K562 (cell line): ENCODE measurements at regions not wholly inside any gene's neighbourhood (a gene's known extent, or its start where the extent isn't known, plus 50 kb on each side); places are given as distances from the start of the nearest gene placed in this dataset.

Source experiments
- ATAC-seq: fragments of 200-7000 bp; cut with Tn5 transposase; 3 replicates; pipeline ENCODE4 v1.9.1; 2020; ENCODE audit warnings: moderate library complexity
- BruUV-seq: library from RNA; stranded (reverse); fragments of 400-500 nt; replicated peaks from 2 replicates; lab custom pipeline; 2021; lab: Mats Ljungman, UMichigan
- CTCF ChIA-PET: fragments of 300-600 bp; formaldehyde crosslinking; extraction: SDS; loops from one replicate; lab custom pipeline; 2021; ENCODE audit warnings: low intra/inter-chr PET ratio; lab: Yijun Ruan, JAX
- POLR2A ChIA-PET: fragments of 300-600, 350-650 bp; sonication (Branson Sonifier 250); formaldehyde crosslinking; extraction: SDS; loops from one replicate; lab custom pipeline; 2021; ENCODE audit warnings: antibody characterized with exemption, inconsistent platforms; lab: Yijun Ruan, JAX
- DNase-seq, 4 experiments: peaks; one replicate each; pipeline versions ENCODE4 v3.0.0 to v3.0.0-alpha.2; 2011 to 2018; ENCODE audit warnings: low spot score in 3 of 4, mixed read lengths in 3 of 4; ENCODE audit errors: extremely low read depth in 1 of 4
- FAIRE-seq: peaks from 2 replicates; lab custom pipeline; 2011; peaks lifted over from hg19 to GRCh38; lab: Jason Lieb, UNC
- H2AFZ ChIP-seq: 2 replicates; pipeline ENCODE4 v1.6.0; 2011; ENCODE audit warnings: low read depth, low read length, control low read depth, inconsistent platforms
- H3K27ac ChIP-seq: fragments of 200-600 bp; 3 replicates; pipeline ENCODE4 v1.8.0; 2011; ENCODE audit warnings: low read depth, mild to moderate bottlenecking, control low read depth, inconsistent platforms, low read length, moderate library complexity, mixed read lengths; ENCODE audit errors: extremely low read depth
- H3K27me3 ChIP-seq, 2 experiments: fragments of 300-600 bp in 1 of 2; 2 replicates in 1 of 2; 3 replicates in 1 of 2; pipeline versions ENCODE4 v1.6.0 to v1.8.0; 2011; ENCODE audit warnings: inconsistent platforms in 2 of 2, low read length in 2 of 2, mild to moderate bottlenecking in 1 of 2, mixed read lengths in 1 of 2, moderate library complexity in 1 of 2; ENCODE audit not compliant: control insufficient read depth in 2 of 2, insufficient read depth in 2 of 2
- H3K36me3 ChIP-seq: fragments of 300-600 bp; 3 replicates; pipeline ENCODE4 v1.8.0; 2011; ENCODE audit warnings: mild to moderate bottlenecking, low read length, inconsistent platforms; ENCODE audit not compliant: control insufficient read depth, insufficient read depth
- H3K4me1 ChIP-seq, 2 experiments: fragments of 200-600 bp in 1 of 2; replicated peaks in 1 of 2; 2 replicates in 1 of 2; 3 replicates in 1 of 2; pipeline versions ENCODE4 v1.5.1 to v1.8.0; 2011; ENCODE audit warnings: inconsistent platforms in 2 of 2, low read length in 2 of 2, mild to moderate bottlenecking in 1 of 2, mixed read lengths in 1 of 2, moderate library complexity in 1 of 2; ENCODE audit not compliant: control insufficient read depth in 2 of 2, insufficient read depth in 2 of 2
- H3K4me2 ChIP-seq: 2 replicates; pipeline ENCODE4 v1.6.1; 2011; ENCODE audit warnings: low read length, control low read depth, inconsistent platforms, mixed read lengths; ENCODE audit not compliant: insufficient read depth
- H3K4me3 ChIP-seq: fragments of 200-600 bp; sonication (generic), shearing (Covaris generic); 2 replicates; pipeline ENCODE4 v1.5.1; 2016; ENCODE audit warnings: control low read depth, inconsistent platforms
- H3K79me2 ChIP-seq: fragments of 200-600 bp; 3 replicates; pipeline ENCODE4 v1.8.0; 2011; ENCODE audit warnings: low read length, inconsistent platforms; ENCODE audit not compliant: control insufficient read depth, insufficient read depth
- H3K9ac ChIP-seq, 2 experiments: 2 replicates each; pipeline versions ENCODE4 v1.6.0 to v1.6.1; 2011; ENCODE audit warnings: low read depth in 2 of 2, low read length in 2 of 2, control low read depth in 1 of 2, inconsistent platforms in 1 of 2, mild to moderate bottlenecking in 1 of 2, mixed read lengths in 1 of 2; ENCODE audit not compliant: insufficient read depth in 1 of 2
- H3K9me1 ChIP-seq: one replicate; pipeline ENCODE4 v1.6.0; 2011; ENCODE audit warnings: inconsistent platforms, mild to moderate bottlenecking, low read length, moderate library complexity; ENCODE audit not compliant: control insufficient read depth, insufficient read depth
- H3K9me3 ChIP-seq: replicated peaks from 2 replicates; pipeline ENCODE4 v1.5.1; 2011; ENCODE audit warnings: low read depth, low read length, inconsistent platforms; ENCODE audit not compliant: control insufficient read depth, insufficient read depth
- H4K20me1 ChIP-seq: replicated peaks from 2 replicates; pipeline ENCODE4 v1.6.1; 2011; ENCODE audit warnings: low read length, inconsistent platforms, mixed read lengths; ENCODE audit not compliant: control insufficient read depth, insufficient read depth
- ARID1B ChIP-seq: fragments of 450-650 bp; IDR thresholded peaks from 2 replicates; pipeline ENCODE4 v1.6.1; 2016; ENCODE audit warnings: antibody characterized with exemption, mild to moderate bottlenecking, inconsistent platforms
- ELF1 ChIP-seq: fragments of 200-800 bp; sonication (Bioruptor generic); IDR thresholded peaks from 2 replicates; pipeline ENCODE4 v1.6.1; 2016; ENCODE audit warnings: missing genetic modification characterization, missing compliant biosample characterization
- EP400 ChIP-seq: fragments of 450-650 bp; IDR thresholded peaks from 2 replicates; pipeline ENCODE4 v1.6.1; 2017; ENCODE audit warnings: antibody characterized with exemption, mild to moderate bottlenecking, moderate library complexity
- ETS2 ChIP-seq: IDR thresholded peaks from 2 replicates; pipeline ENCODE4 v1.6.1; 2016; ENCODE audit warnings: borderline replicate concordance, missing genetic modification characterization, mild to moderate bottlenecking, moderate library complexity, missing compliant biosample characterization; ENCODE audit not compliant: poor library complexity, severe bottlenecking
- EWSR1 ChIP-seq: fragments of 450-650 bp; IDR thresholded peaks from 2 replicates; pipeline ENCODE4 v1.6.1; 2018; ENCODE audit warnings: borderline replicate concordance, mild to moderate bottlenecking, low read depth, moderate library complexity; ENCODE audit not compliant: partially characterized antibody
- IRF2 ChIP-seq: sonication (generic); formaldehyde crosslinking; IDR thresholded peaks from 2 replicates; pipeline ENCODE4 v1.8.1; 2022; ENCODE audit warnings: mild to moderate bottlenecking, missing genetic modification reagents
- MTA3 ChIP-seq: fragments of 450-650 bp; formaldehyde crosslinking; IDR thresholded peaks from 2 replicates; pipeline ENCODE4 v1.6.1; 2017; ENCODE audit warnings: mild to moderate bottlenecking, borderline replicate concordance
- MTF1 ChIP-seq: fragments of 250-450 bp; sonication (Bioruptor Pico); IDR thresholded peaks from 2 replicates; pipeline ENCODE4 v1.9.0; 2021; ENCODE audit warnings: moderate library complexity, mild to moderate bottlenecking, inconsistent platforms, borderline replicate concordance
- MYC ChIP-seq, 2 experiments: fragments of 250-450 bp in 1 of 2; sonication (Bioruptor Pico) in 1 of 2; IDR thresholded peaks; 2 replicates each; pipeline versions ENCODE4 v1.5.1 to v1.6.1; 2012 to 2021; ENCODE audit warnings: low read depth in 2 of 2, borderline replicate concordance in 1 of 2, improper control_type of control experiment in 1 of 2, low read length in 1 of 2, mild to moderate bottlenecking in 1 of 2, moderate library complexity in 1 of 2
- THAP12 ChIP-seq: fragments of 250-450 bp; sonication (Bioruptor Pico); IDR thresholded peaks from 2 replicates; pipeline ENCODE4 v1.9.0; 2021; ENCODE audit warnings: mild to moderate bottlenecking, inconsistent platforms
- THRB ChIP-seq: fragments of 450-650 bp; formaldehyde crosslinking; conservative IDR thresholded peaks from 2 replicates; pipeline ENCODE4 v1.4.0; 2022; ENCODE audit warnings: mild to moderate bottlenecking, missing genetic modification characterization
- ZBTB34 ChIP-seq: fragments of 250-450 bp; sonication (Bioruptor Pico); IDR thresholded peaks from 2 replicates; pipeline ENCODE4 v1.8.0; 2021; ENCODE audit warnings: mild to moderate bottlenecking, moderate library complexity
- in situ Hi-C: fragments of 300-500 bp; cut with MboI; formaldehyde crosslinking; loops from 4 replicates; pipeline ENCODE4 v1.15.0; 2018; ENCODE audit warnings: inconsistent platforms, mixed read lengths
- intact Hi-C: fragments of 100-400 bp; cut with micrococcal nuclease; formaldehyde crosslinking; loops from 2 replicates; pipeline ENCODE4 v1.14.2; 2022

- Histone ChIP-seq H3K4me3 (no peak overlapping the region), H3K79me2 (no peaks in the 10 kb centered on the region), H4K20me1 (no peaks in the 10 kb centered on the region), H3K27ac (no peak overlapping the region), H3K9me1 (no peaks in the 10 kb centered on the region), H3K27me3 (no peaks in the 10 kb centered on the region), H3K9ac (no peak overlapping the region), H2AFZ (no peak overlapping the region), H3K4me1 (no peaks in the 10 kb centered on the region), H3K36me3 (no peaks in the 10 kb centered on the region), H3K9me3 (no peaks in the 10 kb centered on the region), H3K4me2 (no peak overlapping the region)
- intact Hi-C loops = no loop called here
- CTCF ChIA-PET = no interaction called here
- TF ChIP-seq ELF1 (tag) (no peak), THRB (CRISPR knock-in tag) (no peak), ARID1B (no peak), EWSR1 (no peak), IRF2 (CRISPR knock-in tag) (no peak), MTF1 (CRISPR knock-in tag) (no peak), MTA3 (no peak), EP400 (no peak), MYC (IDR thresholded peaks at IDR 0.05; ENCODE audit: low read depth, low read length) (no peak), MYC (CRISPR knock-in tag; IDR thresholded peaks at IDR 0.05; ENCODE audit: borderline replicate concordance, low read depth) (no peak), THAP12 (CRISPR knock-in tag) (no peak), ZBTB34 (no peak), ETS2 (no peak)
- FAIRE-seq (no peak), ATAC-seq (no peak), DNase-seq (no peak)
- BruUV-seq = no TSS peak
- in situ Hi-C loops = no loop called here
- POLR2A ChIA-PET = no interaction called here
Measured at GRCh38 chr16:31676731-31677130, 149.0 kb downstream of the AHSP start.
